Gastrocnemius medialis (tissue), 4 donors: ENCODE measurements at regions not wholly inside any gene's neighbourhood (a gene's known extent, or its start where the extent isn't known, plus 50 kb on each side); places are given as distances from the start of the nearest gene placed in this dataset.

Experiments
- ATAC-seq, 2 donors: fragments of 150-250 bp; one replicate each; pipeline ENCODE4 v1.9.1; 2016
- DNase-seq, 2 donors: peaks; one replicate each; pipeline ENCODE4 v3.0.0-alpha.2; 2019
- H3K27ac ChIP-seq, 4 donors: fragments of 200-600 bp; sonication (generic); 1 replicate in 1 of 4; 2 replicates in 3 of 4; pipeline ENCODE4 v1.5.1; 2016 to 2018; ENCODE audit warnings: mild to moderate bottlenecking in 2 of 4, moderate library complexity in 1 of 4
- H3K27me3 ChIP-seq, 3 donors: fragments of 200-600 bp; sonication (generic) in 2 of 3; 1 replicate in 1 of 3; 2 replicates in 2 of 3; pipeline versions ENCODE4 v1.5.1 to v1.6.0; 2016 to 2019; ENCODE audit warnings: mild to moderate bottlenecking in 1 of 3, moderate library complexity in 1 of 3
- H3K36me3 ChIP-seq, 2 donors: fragments of 200-600 bp; sonication (generic) in 1 of 2; one replicate each; pipeline ENCODE4 v1.5.1; 2017 to 2018
- H3K4me1 ChIP-seq, 2 donors: fragments of 200-600 bp; sonication (generic) in 1 of 2; one replicate each; pipeline ENCODE4 v1.5.1; 2016 to 2017; ENCODE audit warnings: mild to moderate bottlenecking in 2 of 2
- H3K4me3 ChIP-seq, 4 donors: fragments of 200-600 bp; sonication (generic) in 3 of 4; 1 replicate in 1 of 4; 2 replicates in 3 of 4; pipeline ENCODE4 v1.5.1; 2016 to 2019; ENCODE audit warnings: mild to moderate bottlenecking in 2 of 4
- H3K9me3 ChIP-seq, 3 donors: fragments of 200-600 bp; sonication (generic) in 2 of 3; 1 replicate in 1 of 3; 2 replicates in 2 of 3; pipeline ENCODE4 v1.5.1; 2016 to 2019
- CTCF ChIP-seq, 5 experiments: fragments of 450-650 bp in 3 of 5; fragments of 200-600 bp in 2 of 5; sonication (generic) in 2 of 5; IDR thresholded peaks in 4 of 5; conservative IDR thresholded peaks in 1 of 5; 1 replicate in 4 of 5; 2 replicates in 1 of 5; pipeline ENCODE4 v1.5.1; 2016 to 2019; ENCODE audit warnings: antibody characterized with exemption in 5 of 5, mild to moderate bottlenecking in 3 of 5, moderate library complexity in 3 of 5
- POLR2A ChIP-seq, 2 donors: fragments of 450-650 bp; IDR thresholded peaks; one replicate each; pipeline ENCODE4 v1.6.1; 2017; ENCODE audit warnings: antibody characterized with exemption in 2 of 2, mild to moderate bottlenecking in 2 of 2, moderate library complexity in 2 of 2
- in situ Hi-C, 4 donors: fragments of 200-750 bp; cut with MboI; loops; one replicate each; pipeline versions ENCODE4 v1.15.0 to v1.8.0; 2017; ENCODE audit warnings: low sequenced_read_pairs in 4 of 4
- intact Hi-C: fragments of 100-400 bp; cut with DNase I; formaldehyde crosslinking; loops from one replicate; pipeline ENCODE4 v1.15.1; 2023; ENCODE audit warnings: low total_unique reads

GRCh38 chr3:26406636-26407035 is 215.9 kb upstream of the LRRC3B start:
- H3K9me3 ChIP-seq = no peaks in the 10 kb centered on the region
- H3K27me3 ChIP-seq = no peaks in the 10 kb centered on the region
- H3K36me3 ChIP-seq = no peaks in the 10 kb centered on the region
- H3K4me1 ChIP-seq = no peaks in the 10 kb centered on the region
- ATAC-seq = no peak
- DNase-seq = no peak
- no peak overlapping the region for H3K4me3 ChIP-seq
- in situ Hi-C loops = no loop called here
- no peak overlapping the region for H3K27ac ChIP-seq
- TF ChIP-seq POLR2A (IDR thresholded peaks at IDR 0.05) = no peak
- no peak for TF ChIP-seq CTCF (IDR thresholded peaks at IDR 0.05 in 4 of 5, conservative IDR thresholded peaks at IDR 0.05 in 1 of 5)
- intact Hi-C loops = no loop called here

GRCh38 chr3:26418553-26418952 is 204.0 kb upstream of the LRRC3B start:
- in situ Hi-C loops = no loop called here
- no peak overlapping the region for H3K27ac ChIP-seq
- no peak for TF ChIP-seq POLR2A (IDR thresholded peaks at IDR 0.05)
- TF ChIP-seq CTCF (IDR thresholded peaks at IDR 0.05 in 4 of 5, conservative IDR thresholded peaks at IDR 0.05 in 1 of 5) = no peak
- ATAC-seq = no peak
- H3K4me3 ChIP-seq = no peak overlapping the region
- H3K27me3 ChIP-seq = no peaks in the 10 kb centered on the region
- no peaks in the 10 kb centered on the region for H3K9me3 ChIP-seq
- intact Hi-C loops = no loop called here
- H3K36me3 ChIP-seq = no peaks in the 10 kb centered on the region
- no peak for DNase-seq
- H3K4me1 ChIP-seq = no peaks in the 10 kb centered on the region

- Histone ChIP-seq H3K4me3 (no peak overlapping the region), H3K27ac (no peak overlapping the region), H3K36me3 (no peaks in the 10 kb centered on the region), H3K9me3 (no peaks in the 10 kb centered on the region), H3K27me3 (no peaks in the 10 kb centered on the region), H3K4me1 (no peaks in the 10 kb centered on the region)
- TF ChIP-seq POLR2A (IDR thresholded peaks at IDR 0.05) (no peak), CTCF (IDR thresholded peaks at IDR 0.05 in 4 of 5, conservative IDR thresholded peaks at IDR 0.05 in 1 of 5) (no peak)
- intact Hi-C loops (no loop called here), in situ Hi-C loops (no loop called here)
- ATAC-seq = no peak
- no peak for DNase-seq
Measured at GRCh38 chr3:26422415-26422814, 200.2 kb upstream of the LRRC3B start.

- Histone ChIP-seq H3K9me3 (no peaks in the 10 kb centered on the region), H3K4me3 (no peak overlapping the region), H3K36me3 (no peaks in the 10 kb centered on the region), H3K4me1 (no peaks in the 10 kb centered on the region), H3K27ac (no peak overlapping the region), H3K27me3 (no peaks in the 10 kb centered on the region)
- intact Hi-C loops = no loop called here
- TF ChIP-seq CTCF (IDR thresholded peaks at IDR 0.05 in 4 of 5, conservative IDR thresholded peaks at IDR 0.05 in 1 of 5) = no peak
- TF ChIP-seq POLR2A (IDR thresholded peaks at IDR 0.05) = no peak
- no peak for DNase-seq
- no peak for ATAC-seq
- in situ Hi-C loops = no loop called here
Measured at GRCh38 chr3:26425076-26425475, 197.5 kb upstream of the LRRC3B start.

- Histone ChIP-seq H3K27ac (no peak overlapping the region), H3K4me3 (no peak overlapping the region), H3K4me1 (no peaks in the 10 kb centered on the region), H3K36me3 (no peaks in the 10 kb centered on the region), H3K9me3 (no peaks in the 10 kb centered on the region), H3K27me3 (no peaks in the 10 kb centered on the region)
- ATAC-seq = no peak
- intact Hi-C loops (no loop called here), in situ Hi-C loops (no loop called here)
- no peak for DNase-seq
- TF ChIP-seq CTCF (IDR thresholded peaks at IDR 0.05 in 4 of 5, conservative IDR thresholded peaks at IDR 0.05 in 1 of 5) = no peak
- TF ChIP-seq POLR2A (IDR thresholded peaks at IDR 0.05) = no peak
Measured at GRCh38 chr3:26428992-26429391, 193.6 kb upstream of the LRRC3B start.
